NCI-H128 (cell line): ENCODE measurements at regions not wholly inside any gene's neighbourhood (a gene's known extent, or its start where the extent isn't known, plus 50 kb on each side); places are given as distances from the start of the nearest gene placed in this dataset.

ENCODE experiments used
- DNase-seq: peaks from one replicate; lab custom pipeline; 2025; ENCODE audit not compliant: unreplicated experiment; lab: John Stamatoyannopoulos, UW

DNA sequence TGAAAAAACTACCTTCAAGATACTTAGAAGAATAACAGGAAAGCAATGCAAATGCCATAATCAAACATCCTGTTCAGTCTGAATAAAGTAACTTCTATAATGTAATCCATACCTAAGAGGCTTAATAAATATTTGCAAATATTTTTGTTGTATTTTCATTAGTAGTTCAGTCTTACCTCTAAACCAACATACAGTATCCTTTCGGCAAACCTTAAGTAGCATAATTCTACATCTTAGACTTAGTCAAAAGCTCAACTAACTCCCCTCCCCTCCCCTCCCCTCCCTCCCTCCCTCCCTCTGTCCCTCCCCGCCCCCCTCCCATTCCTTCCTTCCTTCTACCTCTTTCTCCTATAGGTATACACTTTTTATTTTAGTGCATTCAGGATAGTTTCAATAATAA is 1373.2 kb downstream of the SUCLG1 start:
- no peak for DNase-seq

DNA sequence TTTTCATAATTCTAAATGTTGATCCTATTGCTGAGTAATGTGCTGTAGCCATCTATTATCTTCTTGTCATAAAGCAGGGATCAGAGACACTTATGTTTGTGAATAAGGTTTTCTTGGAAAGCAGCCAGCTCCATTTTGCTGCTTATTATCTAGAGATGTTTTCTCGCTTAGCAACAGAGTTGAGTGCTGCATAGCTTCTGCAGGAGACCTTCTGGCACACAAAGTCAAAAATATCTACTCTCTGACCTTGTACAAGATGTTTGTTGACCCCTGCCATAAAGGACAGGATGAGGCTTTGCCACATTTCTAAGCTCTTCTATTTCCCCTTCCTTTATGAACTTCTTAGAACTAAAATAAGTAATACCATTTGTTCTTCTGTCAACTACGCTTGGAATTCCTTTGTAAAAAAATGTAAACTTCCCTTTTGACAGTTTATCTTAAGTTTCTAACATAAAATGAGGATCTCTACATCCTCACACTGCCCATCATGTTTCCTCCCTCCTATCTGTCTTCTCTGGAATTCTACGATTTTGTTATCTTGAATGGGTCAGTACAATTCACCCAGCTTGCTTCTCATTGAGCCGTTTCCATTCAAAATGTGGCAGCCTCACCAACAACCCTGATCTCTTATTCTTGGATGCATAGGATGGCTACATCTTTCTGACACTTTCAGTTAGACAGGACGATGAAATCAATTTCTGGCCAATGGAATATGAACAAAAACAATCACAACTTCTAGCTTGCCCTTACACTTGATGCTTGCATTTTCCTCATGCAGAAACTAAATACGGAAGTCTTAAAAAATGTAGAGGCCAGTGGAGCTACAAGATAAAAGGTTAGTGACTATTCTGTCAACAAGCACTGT is 1377.0 kb downstream of the SUCLG1 start:
- peak; percentile 80 for DNase-seq

DNA sequence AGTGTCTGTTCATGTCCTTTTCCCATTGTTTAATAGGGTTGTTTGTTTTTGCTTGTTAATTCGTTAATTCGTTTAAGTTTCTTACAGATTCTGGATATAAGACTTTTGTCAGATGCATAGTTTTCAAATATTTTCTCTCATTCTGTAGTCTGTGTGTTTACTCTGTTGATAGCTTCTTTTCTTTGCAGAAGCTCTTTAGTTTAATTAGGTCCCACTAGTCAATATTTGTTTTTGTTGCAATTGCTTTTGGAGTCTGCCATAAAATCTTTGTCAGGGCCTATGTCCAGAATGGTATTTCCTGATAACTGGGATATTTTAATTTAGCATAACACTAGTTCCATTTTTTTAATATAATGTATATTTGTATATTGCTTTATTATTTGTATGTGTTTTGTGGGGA is 1380.1 kb downstream of the SUCLG1 start:
- DNase-seq, result no peak

DNA sequence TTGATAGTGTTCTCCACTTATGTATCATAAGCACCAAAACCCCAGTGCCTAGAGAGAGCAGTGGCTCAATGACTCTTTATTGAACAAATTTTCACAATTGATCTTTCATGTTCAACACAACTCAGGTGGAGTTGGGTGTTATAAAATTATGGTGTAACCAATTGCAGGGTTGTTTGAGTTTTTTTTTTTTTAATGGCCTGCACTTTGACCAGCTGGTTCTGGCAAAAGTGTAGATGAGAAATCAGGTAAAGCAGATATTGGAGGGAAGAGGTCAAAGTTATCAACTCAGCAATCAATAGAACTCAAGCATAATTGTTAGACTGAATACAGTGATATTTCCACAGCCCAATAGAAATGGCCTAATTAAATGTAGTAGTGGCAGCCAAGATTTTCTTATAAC is 1386.3 kb downstream of the SUCLG1 start:
- DNase-seq, result no peak

DNA sequence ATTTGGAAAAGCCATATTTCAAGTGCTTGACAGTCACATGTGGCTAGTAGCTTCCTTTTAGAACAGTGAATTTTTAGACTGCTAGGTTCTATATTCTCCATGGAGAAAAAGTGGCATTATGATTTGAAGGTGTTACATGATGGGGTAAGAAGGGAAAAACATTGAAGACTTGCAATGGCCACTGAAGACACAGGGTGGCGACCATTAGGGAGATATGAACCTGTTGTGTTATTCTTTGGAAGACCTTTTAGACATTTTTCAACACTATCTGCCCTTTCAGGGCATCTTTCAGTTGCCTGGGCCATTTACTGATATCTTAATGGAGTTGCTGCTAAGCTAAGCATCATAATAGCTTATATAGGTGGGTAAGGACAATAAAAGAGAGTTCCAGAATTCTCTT is 1387.2 kb downstream of the SUCLG1 start:
- no peak for DNase-seq

DNA sequence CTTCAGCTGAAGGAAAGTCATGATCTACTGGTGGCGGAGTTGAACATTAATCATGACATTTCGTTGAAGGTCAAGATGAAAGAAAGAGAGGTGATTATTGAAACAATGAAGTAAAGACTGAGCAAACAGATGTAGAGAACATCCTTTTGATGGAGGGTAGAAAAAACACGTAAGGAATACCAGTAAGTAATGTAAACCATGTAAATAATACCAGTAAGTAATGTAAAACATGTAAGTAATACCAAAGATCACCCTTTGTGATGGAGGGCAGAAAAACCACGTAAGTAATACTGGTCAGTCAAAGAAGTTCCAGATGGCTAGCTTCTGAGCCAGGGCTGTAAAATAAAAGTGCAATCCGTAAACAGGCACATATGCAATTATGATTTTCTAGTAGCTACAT is 1387.7 kb downstream of the SUCLG1 start:
- no peak for DNase-seq

DNA sequence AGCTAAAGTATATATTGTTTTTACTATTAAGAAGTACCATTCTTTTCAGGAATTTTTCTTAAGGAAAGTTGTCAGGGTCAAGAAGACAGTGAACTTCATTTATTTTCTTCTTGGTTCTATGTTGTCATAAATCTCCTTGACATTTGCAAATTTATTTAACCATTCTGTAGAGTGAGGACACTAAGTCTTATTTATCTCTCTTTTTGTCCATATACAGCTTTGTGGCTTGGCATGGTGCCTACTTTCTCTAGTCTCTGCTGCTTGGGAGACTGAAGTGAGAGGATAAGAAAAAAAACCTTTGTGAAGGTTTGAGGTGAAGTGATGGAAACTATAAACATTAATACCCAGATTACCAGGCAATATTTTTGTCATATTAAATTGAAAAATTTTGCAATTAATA is 1389.4 kb downstream of the SUCLG1 start:
- DNase-seq, result peak; percentile 6

DNA sequence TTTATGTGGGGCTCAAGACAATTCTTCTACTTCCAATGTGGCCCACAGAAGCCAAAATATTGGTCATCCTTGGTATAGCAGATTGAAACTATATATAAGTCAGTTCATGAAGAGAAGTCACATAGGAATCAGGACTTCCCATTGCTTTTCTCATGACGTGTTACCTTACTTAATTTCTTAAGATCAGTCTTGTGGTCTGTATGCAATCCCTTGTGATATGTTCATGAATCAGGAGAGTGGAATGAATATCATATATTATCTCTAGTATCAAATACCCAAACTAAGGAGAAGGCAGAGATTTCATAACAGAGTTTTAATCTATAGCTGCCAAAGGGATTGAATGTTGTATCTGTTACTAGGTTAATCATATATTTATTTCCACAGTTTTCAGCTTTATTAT is 1390.4 kb downstream of the SUCLG1 start:
- DNase-seq, result no peak

DNA sequence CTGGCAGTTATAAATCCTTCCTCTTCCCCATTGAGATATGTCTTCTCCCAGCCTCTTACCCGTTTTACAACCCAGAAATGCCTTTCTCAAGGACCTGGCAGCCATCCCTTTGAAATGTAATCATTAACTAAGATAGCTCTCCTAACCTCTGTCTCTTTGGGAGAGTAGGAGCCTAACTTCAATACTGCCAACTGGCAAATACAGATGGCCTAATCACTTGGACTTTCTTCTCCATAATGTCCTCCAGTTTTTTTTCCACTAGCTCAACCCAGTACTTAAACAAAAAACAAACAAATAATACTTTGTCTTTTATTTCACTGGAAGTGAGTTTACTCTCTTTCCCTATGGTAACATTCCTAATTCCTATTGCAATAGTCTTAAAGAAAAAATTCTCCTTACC is 1391.1 kb downstream of the SUCLG1 start:
- no peak for DNase-seq

DNA sequence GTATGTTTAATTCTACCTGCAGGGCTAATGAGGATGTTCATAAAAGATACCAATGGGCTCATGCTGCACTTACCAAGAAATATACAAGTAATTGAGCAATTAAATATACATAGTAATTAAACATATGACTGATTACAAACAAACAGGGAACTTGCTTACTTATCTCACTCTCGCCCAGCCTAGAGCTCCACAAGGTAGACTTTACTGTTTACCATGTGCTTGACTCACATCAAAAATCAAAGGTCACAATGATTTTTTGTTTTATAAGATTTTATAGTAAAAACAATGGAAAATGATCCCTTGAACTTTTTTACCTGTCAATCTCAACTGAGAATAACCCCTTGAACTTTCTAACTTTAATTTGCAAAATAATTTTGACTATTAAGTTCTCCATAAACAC is 1395.1 kb downstream of the SUCLG1 start:
- no peak for DNase-seq

DNA sequence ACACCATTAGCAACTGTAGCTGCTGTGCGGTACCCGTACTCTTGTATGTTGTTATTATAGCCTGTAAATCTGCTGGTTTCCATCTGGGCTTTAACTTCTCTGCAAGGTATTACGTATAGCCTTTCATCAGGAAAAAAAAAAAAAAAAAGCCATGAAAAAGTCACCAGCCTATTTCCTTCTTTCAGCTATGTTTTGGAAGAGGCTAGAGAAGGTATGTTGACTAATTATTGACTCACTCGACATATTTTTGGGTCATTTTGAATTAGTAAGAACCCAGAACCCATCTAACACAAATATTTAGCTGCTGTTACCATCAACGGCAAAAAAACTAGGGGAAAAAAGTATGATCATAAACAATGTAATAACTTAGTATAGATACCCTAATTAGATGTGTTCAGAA is 1395.6 kb downstream of the SUCLG1 start:
- no peak for DNase-seq

DNA sequence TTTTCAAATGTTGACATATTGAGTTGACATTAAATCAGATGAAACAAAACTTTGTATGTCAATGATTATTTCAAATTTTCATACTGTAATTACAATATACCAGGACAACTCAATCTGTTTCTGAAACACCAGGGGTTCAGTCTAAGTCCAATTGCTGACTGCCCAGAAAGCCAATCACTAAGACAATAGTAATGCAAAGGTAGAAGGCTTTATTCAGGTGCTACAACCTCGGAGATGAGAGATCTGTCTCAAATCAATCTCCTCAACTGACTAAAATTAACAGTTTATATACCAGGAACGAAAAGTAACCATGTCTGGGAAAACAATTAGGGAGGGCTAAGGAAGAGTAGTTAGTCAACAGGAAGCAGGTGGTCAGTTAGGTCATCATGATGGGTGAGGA is 1400.4 kb downstream of the SUCLG1 start:
- no peak for DNase-seq

DNA sequence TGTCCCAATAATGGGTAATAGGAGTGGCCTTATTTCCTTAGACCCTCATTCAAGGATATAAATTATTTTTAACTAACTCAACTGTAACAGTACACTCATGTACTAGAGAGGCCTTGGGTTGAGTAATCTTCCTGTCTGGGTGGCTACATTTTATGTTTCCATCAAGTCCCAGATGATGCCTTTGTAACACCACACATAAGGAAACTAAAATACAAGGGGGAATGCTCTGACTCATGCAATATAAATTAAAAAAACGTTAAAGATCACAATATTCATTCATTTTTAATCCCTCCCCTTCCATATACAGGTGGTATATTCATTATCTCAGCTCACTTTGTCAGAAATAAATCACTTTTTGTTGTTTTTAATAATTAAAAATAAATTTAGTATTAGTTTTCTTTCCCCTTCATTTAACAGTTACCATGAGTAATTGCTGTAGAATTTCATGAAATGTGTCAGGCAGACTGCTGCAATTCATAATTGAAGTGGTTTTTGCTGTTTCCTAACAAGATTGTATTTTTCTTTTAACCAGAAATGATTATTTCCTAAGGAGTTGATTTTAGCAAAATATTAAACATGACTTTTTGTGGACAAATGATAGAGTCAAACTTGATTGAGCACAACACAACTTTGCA is 1403.6 kb downstream of the SUCLG1 start:
- DNase-seq, result no peak

DNA sequence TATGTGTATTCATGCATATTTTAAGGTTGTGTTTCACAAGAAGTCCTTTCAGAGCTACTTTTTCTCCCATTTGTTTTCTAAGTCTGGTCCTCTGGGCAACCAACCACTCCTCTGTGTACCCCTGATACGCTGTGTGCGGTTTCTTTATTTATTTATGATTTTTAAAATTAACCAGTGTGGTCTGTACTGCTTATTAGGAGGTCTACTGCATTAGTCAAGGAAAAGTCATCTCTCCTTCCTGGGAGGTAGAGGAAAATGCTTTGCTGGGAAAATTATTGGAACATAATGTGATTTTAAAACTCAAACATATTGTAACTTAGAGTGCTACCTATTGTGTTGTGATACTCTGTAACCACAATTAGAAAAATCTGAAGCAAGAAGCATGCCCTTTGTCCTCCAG is 1404.3 kb downstream of the SUCLG1 start:
- DNase-seq, result no peak

DNA sequence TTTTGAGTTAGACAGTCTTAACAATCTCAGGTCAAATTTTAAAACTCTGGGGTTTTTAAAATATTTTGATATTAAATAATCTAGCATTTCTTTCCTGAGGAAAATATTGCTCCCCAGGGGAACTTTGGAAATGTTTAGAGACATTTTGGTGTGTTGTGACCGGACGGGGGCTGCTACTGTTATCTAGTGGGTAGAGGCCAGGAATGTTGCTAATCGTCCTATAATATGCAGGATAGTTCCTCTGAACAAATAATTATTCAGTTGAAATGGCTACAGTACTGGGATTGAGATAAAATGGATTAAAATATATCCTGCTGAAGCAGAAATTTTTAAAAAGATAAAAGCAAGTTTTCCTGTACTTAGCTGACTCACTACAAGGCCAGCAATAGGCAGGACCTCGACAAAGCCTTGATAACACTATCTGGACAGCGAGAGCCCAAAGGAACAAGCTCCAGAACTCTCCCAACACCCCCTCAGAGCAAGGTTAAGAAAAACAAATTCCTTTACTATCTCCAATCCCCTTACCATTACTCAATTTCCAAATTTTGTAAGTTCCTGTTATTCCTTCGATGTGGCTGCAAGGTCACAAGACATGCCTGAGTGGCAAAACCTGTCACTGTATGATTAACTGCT is 1407.4 kb downstream of the SUCLG1 start:
- no peak for DNase-seq

DNA sequence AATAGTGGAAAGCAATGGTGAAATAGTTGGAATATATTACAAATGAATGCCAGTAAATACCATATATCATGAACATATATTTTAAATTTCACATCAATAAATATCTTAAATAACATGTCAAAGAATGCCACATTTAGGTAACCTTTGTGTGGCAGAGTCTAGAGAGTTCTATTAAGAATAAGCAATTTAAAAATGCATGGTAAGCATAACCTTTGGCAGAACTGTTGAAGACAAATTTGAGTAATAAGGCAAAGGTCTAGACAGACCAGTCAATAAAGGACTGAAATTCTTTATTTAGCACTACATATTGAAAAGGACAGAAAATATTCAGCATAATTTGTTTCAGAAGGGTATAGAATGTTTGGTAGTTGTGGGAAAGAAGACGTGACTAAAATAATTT is 1417.0 kb downstream of the SUCLG1 start:
- DNase-seq, result no peak

DNA sequence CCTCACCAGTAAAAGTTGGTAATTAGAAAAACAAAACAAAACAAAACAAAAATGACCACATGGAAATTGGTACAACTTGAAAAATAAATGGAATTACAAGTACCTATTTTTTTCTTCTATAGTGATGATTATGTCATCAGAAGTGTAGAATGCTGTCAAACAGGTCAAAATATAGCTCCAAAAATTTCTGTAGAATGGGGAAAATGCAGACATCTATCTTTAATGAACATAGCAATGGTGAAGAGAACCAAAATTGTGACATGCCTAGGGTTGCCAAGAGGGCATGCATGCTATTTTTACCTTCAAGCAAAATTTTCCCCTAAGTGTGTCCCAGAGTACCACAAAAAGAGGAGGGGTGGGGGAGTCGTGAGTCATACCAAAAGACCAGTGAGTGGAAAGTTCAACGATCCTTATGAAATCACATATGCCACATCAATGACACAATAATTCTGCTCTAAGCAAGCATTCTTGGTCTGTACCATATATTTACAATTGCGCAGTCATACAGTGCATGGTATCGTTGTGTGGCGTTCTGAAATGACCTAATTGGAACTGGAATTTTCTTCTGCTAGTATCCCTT is 1436.4 kb downstream of the SUCLG1 start:
- no peak for DNase-seq

DNA sequence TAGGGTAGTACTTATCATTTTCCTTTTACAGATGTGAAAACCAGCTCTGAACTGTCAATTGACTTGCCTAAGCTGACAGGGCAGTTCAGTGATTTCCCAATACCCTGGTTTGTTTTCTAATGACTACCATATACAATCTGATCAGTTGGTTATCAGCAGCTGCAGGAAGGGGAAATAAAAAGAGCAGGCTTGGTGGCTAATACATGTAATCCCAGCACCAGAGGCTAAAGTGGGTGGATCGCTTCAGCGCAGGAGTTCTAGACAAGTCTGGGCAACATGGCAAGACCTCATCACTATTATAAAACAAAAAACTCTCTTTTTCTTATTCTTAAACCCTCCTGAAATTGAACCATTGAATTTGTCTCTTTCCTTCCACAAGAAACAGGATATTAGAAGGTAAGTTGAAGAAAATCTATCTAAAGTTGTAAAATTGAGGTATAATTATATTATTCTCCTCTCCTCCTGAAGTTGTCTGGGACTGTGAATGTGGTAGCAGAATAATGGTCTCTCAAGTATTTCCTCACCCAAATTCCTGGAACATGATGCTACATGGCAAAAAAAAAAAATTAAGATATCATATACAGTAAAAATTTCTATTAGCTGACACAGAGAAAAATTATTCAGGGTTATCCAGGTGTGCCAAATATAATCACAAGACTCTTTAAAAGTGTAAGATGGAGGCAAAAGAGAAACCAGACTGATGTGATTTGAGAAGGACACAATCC is 1441.6 kb downstream of the SUCLG1 start:
- no peak for DNase-seq

DNA sequence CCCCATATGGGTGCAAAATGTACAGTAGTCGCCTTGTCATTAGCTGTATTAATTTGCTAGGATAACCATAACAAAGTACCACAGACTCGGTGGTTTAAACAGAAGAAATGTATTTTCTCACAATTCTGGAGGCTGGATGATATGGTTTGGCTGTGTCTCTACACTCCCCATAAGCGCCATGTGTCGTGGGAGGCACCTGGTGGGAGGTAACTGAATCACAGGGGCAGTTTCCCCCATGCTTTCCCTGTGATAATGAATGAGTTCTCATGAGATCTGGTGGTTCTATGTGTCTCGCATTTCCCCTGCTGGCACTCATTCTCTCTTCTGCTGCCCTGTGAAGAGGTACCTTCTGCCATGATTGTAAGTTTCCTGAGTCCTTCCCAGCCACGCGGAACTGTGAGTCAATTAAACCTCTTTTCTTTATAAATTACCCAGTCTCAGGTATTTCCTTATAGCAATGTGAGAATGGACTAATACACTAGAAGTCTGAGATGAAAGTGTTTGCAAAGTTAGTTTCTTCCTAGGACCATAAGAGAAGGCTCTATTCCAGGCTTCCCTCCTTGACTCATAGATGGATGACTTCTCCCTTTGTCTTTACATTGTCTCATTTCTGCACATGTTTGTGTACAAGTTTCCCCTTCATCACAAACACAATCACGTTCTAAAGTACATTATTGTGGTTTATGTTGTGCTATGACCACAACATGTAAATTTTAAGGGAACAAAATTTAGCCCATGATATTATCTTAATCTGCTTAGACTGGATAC is 1442.6 kb downstream of the SUCLG1 start:
- no peak for DNase-seq

DNA sequence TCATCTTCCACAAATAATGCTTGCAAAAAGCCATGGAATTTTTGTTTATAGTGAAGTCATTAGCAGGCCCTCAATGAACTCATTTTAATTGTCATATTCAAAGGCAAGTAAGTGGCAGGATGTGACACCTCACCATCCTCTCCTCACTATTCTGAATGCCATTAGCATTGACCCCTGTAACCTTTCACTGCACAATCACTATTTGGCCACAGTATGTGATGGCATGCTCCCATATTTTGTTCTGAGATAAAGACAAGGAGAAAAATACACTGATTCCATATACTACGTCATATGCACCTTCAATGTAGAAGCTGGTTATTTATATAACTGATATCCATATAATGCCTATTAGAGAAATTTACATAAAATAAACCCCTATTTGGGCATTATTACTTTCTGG is 1443.2 kb downstream of the SUCLG1 start:
- DNase-seq, result no peak
